ENCODE measurements at regions not wholly inside any gene's neighbourhood (a gene's known extent, or its start where the extent isn't known, plus 50 kb on each side); places are given as distances from the start of the nearest gene placed in this dataset.

DNA sequence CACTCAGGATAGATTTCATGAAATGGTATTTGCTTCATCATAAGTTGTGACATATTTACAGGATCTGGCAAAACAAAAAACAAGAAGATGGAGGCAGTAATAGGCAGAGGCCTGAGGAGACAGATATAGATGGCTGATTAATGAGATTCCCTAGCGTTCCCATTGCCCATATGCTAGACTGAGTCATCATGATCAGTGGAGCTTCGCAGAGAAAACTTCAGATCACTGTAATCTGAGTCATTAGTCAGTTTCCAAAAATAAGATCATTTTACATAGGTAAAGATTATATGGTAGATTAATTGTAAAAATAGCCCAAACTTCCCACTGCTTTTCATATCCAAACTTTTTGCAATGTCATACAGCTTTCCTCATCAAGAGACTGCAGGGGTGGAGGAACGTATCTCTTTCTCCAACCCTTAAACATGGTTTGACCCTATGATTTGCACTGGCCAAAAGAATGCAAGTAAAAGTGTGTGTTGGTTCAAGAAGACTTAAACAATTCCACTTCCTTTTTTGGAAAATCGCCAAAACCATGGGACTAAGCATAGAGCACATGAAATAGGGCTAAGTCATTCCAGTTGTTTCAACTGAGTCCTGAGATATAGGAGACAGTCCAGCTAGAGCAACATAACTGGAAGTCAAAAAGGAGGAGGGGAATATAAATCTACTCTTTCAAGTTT, 626.0 kb downstream of the RNF144B start:
- H3K4me1 Mint-ChIP-seq: no peaks in the 10 kb centered on the region
- no peaks in the 10 kb centered on the region for H3K9me3 Mint-ChIP-seq
- no peak for DNase-seq
- no peaks in the 10 kb centered on the region for H3K27me3 Mint-ChIP-seq (ENCODE audit: low read depth, poor library complexity)
- H3K27ac Mint-ChIP-seq: no peak overlapping the region
- TF ChIP-seq, protein P1, sequence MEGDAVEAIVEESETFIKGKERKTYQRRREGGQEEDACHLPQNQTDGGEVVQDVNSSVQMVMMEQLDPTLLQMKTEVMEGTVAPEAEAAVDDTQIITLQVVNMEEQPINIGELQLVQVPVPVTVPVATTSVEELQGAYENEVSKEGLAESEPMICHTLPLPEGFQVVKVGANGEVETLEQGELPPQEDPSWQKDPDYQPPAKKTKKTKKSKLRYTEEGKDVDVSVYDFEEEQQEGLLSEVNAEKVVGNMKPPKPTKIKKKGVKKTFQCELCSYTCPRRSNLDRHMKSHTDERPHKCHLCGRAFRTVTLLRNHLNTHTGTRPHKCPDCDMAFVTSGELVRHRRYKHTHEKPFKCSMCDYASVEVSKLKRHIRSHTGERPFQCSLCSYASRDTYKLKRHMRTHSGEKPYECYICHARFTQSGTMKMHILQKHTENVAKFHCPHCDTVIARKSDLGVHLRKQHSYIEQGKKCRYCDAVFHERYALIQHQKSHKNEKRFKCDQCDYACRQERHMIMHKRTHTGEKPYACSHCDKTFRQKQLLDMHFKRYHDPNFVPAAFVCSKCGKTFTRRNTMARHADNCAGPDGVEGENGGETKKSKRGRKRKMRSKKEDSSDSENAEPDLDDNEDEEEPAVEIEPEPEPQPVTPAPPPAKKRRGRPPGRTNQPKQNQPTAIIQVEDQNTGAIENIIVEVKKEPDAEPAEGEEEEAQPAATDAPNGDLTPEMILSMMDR (IDR thresholded peaks at IDR 0.05): no peak
- no peak overlapping the region for H3K4me3 Mint-ChIP-seq
- H3K36me3 Mint-ChIP-seq (ENCODE audit: low read depth): no peaks in the 10 kb centered on the region

DNA sequence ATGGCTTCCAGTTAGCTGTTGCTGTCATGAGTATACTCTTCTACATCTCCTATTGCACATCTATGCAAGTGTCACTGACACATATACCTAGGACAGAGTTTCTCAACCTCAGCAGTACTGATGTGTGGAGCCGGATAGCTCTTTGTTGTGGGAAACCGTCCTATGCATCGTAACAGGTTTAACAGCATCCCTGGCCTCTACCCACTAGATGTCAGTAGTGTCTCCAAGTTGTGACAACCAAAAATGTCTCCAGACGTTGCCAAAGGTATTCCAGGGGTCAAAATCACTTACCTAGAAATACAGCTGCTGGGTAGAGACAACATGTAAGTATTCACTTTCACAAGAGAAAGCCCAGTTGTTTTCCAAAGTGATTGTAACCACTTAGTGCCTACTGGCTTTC, 637.6 kb downstream of the RNF144B start:
- peaks cover 25% of the 10 kb centered on the region for H3K4me1 Mint-ChIP-seq
- no peak overlapping the region for H3K27ac Mint-ChIP-seq
- H3K9me3 Mint-ChIP-seq: peaks cover 4% of the 10 kb centered on the region
- no peak overlapping the region for H3K4me3 Mint-ChIP-seq
- TF ChIP-seq, protein P1 (IDR thresholded peaks at IDR 0.05): peak; percentile 54
- DNase-seq: peak; percentile 28
- no peaks in the 10 kb centered on the region for H3K27me3 Mint-ChIP-seq (ENCODE audit: low read depth, poor library complexity)
- no peaks in the 10 kb centered on the region for H3K36me3 Mint-ChIP-seq (ENCODE audit: low read depth)

DNA sequence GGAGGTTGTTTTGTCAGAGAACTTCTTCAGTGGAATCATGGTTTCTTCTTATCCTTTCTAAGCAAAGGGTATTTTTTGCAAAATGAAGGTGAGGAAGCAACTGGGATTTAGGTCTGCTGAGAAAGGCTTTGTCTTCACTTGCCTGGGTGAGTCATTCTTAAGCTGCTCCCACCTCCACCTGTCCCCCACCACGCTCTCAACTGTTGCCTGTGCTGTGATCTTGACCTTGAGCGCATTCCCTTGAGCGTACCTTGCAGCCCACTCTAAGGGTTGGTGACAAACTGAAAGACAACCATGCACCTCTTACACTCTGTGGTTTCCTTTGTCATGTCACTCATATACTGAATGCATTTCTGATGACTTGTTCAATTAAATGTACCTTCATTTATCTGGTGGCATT, 641.1 kb downstream of the RNF144B start:
- TF ChIP-seq, protein P1 (IDR thresholded peaks at IDR 0.05): no peak
- Mint-ChIP-seq H3K9me3 (peaks cover 4% of the 10 kb centered on the region), H3K27ac (no peak overlapping the region), H3K4me1 (peaks cover 49% of the 10 kb centered on the region), H3K36me3 (ENCODE audit: low read depth) (no peaks in the 10 kb centered on the region), H3K4me3 (no peak overlapping the region), H3K27me3 (ENCODE audit: low read depth, poor library complexity) (no peaks in the 10 kb centered on the region)
- DNase-seq: no peak

DNA sequence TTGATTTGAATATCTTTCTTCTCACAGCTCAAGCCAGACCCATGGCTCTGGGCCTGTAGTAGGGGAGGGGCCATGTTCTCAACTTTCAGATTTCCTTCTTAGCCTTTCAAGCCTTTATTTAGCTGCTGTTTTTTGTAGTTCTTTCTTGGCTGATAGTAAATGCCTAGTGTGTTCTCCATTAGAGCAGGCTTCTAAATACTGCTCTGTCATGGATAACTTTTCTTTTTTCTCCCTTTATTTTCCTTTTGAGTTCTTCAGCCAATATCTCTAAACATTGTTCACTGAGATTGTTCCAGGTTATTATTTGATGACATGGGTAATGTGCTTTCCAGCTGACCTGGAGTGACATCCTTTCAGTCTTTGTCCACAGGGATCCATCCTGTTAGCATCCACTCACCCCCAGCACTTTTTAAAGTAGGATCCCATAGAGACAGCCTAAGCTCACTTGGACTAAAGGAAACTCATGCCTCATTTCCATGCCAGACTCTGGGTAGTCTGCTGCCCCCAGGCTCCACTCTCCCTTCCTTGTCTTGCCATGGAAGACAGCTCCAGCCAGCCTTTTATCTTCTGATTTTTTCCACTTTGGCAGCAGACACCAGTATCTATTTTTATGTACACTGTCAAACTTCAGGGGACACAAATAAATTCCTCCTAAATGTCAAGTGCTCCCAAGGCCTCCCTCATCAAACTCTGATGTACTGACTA, 645.6 kb downstream of the RNF144B start:
- Mint-ChIP-seq H3K27me3 (ENCODE audit: low read depth, poor library complexity) (no peaks in the 10 kb centered on the region), H3K9me3 (peaks cover 4% of the 10 kb centered on the region), H3K4me1 (peaks cover 26% of the 10 kb centered on the region), H3K36me3 (ENCODE audit: low read depth) (no peaks in the 10 kb centered on the region), H3K27ac (peak overlapping the region; percentile 29), H3K4me3 (no peak overlapping the region)
- no peak for DNase-seq
- TF ChIP-seq, protein P1 (IDR thresholded peaks at IDR 0.05): no peak

DNA sequence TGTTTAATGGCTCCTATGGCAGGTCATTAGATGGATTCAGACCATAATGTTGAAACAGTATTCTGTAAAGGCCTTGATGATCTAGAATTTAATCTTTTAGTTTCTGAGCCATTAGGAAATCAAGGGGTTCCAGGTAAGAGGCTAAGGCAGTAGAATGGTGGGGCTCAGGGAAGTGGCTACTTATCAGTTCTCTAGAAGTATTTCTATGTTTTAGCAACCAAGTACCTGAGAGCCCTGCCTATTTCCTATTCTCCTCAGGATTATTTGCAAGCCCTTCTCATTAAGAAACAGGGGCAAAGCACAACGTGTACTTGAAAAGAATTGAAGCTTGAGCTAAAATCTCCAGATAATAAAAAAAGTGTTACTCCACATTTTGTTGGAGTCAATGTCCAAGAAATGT, 646.5 kb downstream of the RNF144B start:
- H3K9me3 Mint-ChIP-seq: peaks cover 4% of the 10 kb centered on the region
- H3K4me3 Mint-ChIP-seq: no peak overlapping the region
- H3K27ac Mint-ChIP-seq: no peak overlapping the region
- TF ChIP-seq, protein P1 (IDR thresholded peaks at IDR 0.05): no peak
- H3K4me1 Mint-ChIP-seq: peaks cover 26% of the 10 kb centered on the region
- no peaks in the 10 kb centered on the region for H3K27me3 Mint-ChIP-seq (ENCODE audit: low read depth, poor library complexity)
- no peaks in the 10 kb centered on the region for H3K36me3 Mint-ChIP-seq (ENCODE audit: low read depth)
- no peak for DNase-seq

DNA sequence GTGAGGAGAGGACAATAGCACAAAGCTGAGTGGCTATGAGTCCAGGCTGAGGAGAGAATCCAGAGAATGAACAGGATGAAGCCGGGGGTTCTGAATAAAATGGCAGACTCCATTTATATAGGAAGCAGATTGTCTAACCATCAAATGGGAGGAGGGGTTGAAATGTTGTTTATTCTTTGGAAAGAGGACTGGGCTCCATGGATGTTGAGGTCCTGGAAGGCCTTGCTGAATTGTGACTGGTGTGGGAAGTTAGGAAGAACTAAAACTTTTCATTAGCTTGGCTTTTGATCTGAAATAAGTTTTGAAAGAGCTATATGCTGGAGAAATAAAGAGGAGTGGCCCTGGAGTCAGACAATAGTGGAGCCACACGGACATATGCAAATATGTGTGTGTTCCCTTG, 647.8 kb downstream of the RNF144B start:
- no peak for DNase-seq
- TF ChIP-seq, protein P1 (IDR thresholded peaks at IDR 0.05): no peak
- H3K4me3 Mint-ChIP-seq: no peak overlapping the region
- no peaks in the 10 kb centered on the region for H3K27me3 Mint-ChIP-seq (ENCODE audit: low read depth, poor library complexity)
- peaks cover 4% of the 10 kb centered on the region for H3K9me3 Mint-ChIP-seq
- peaks cover 26% of the 10 kb centered on the region for H3K4me1 Mint-ChIP-seq
- no peak overlapping the region for H3K27ac Mint-ChIP-seq
- no peaks in the 10 kb centered on the region for H3K36me3 Mint-ChIP-seq (ENCODE audit: low read depth)

Data from nephron progenitor cell (in vitro differentiated cells).